Adrenal gland (tissue), 5 donors: ENCODE measurements at regions not wholly inside any gene's neighbourhood (a gene's known extent, or its start where the extent isn't known, plus 50 kb on each side); places are given as distances from the start of the nearest gene placed in this dataset.

Experiments
- CTCF ChIP-seq, 6 experiments: fragments of 450-650 bp in 4 of 6; fragments of 200-600 bp in 2 of 6; sonication (generic) in 1 of 6; IDR thresholded peaks; 1 replicate in 5 of 6; 2 replicates in 1 of 6; pipeline versions ENCODE4 v1.5.1 to v1.8.0; 2016 to 2021; ENCODE audit warnings: antibody characterized with exemption in 6 of 6, mild to moderate bottlenecking in 2 of 6, moderate library complexity in 1 of 6
- POLR2A ChIP-seq, 2 donors: fragments of 450-650 bp; IDR thresholded peaks; one replicate each; pipeline ENCODE4 v1.6.1; 2017; ENCODE audit warnings: antibody characterized with exemption in 2 of 2, mild to moderate bottlenecking in 2 of 2, moderate library complexity in 1 of 2
- donor health status: DM: no; HTN: no; CAD: no.

- no peak for TF ChIP-seq CTCF (IDR thresholded peaks at IDR 0.05)
- TF ChIP-seq POLR2A (IDR thresholded peaks at IDR 0.05) = no peak
Measured at GRCh38 chr18:6493194-6493593, 78.5 kb upstream of the L3MBTL4 start.
